IMR-90 (cell line): ENCODE measurements at regions not wholly inside any gene's neighbourhood (a gene's known extent, or its start where the extent isn't known, plus 50 kb on each side); places are given as distances from the start of the nearest gene placed in this dataset.

Experiments
- ATAC-seq: fragments of 200-7000 bp; cut with Tn5 transposase; 2 replicates; pipeline ENCODE4 v1.9.1; 2020; ENCODE audit warnings: low read depth, mild to moderate bottlenecking, moderate library complexity
- BruUV-seq: library from RNA; stranded (reverse); fragments of 400-500 nt; replicated peaks from 2 replicates; lab custom pipeline; 2021; lab: Mats Ljungman, UMichigan
- CTCF ChIA-PET: fragments of 300-600 bp; formaldehyde crosslinking; extraction: SDS; loops from one replicate; lab custom pipeline; 2021; ENCODE audit warnings: antibody characterized with exemption; lab: Yijun Ruan, JAX
- POLR2A ChIA-PET: fragments of 300-600 bp; sonication (Branson Sonifier 250); formaldehyde crosslinking; loops from one replicate; lab custom pipeline; 2022; ENCODE audit warnings: antibody characterized with exemption; ENCODE audit not compliant: unreplicated experiment; lab: Charles Lee
- DNase-seq: peaks from one replicate; pipeline ENCODE4 v3.0.0; 2013
- H2AFZ ChIP-seq: replicated peaks from 2 replicates; pipeline ENCODE3; 2013; ENCODE audit warnings: low read length, mild to moderate bottlenecking; ENCODE audit not compliant: poor library complexity
- H2AK5ac ChIP-seq: 2 replicates; pipeline ENCODE4 v1.6.1; 2013; ENCODE audit warnings: low read depth, low read length, inconsistent platforms
- H2AK9ac ChIP-seq: replicated peaks from 2 replicates; pipeline ENCODE3; 2013; ENCODE audit warnings: mild to moderate bottlenecking, low read depth, low read length, moderate library complexity; ENCODE audit not compliant: poor library complexity
- H2BK120ac ChIP-seq: 2 replicates; pipeline ENCODE4 v1.6.1; 2013; ENCODE audit warnings: low read depth, low read length, inconsistent platforms
- H2BK15ac ChIP-seq: 3 replicates; pipeline ENCODE4 v1.6.1; 2013; ENCODE audit warnings: low read depth, low read length, inconsistent platforms
- H2BK20ac ChIP-seq: 2 replicates; pipeline ENCODE4 v1.6.1; 2013; ENCODE audit warnings: low read depth, mild to moderate bottlenecking, inconsistent platforms, low read length, moderate library complexity
- H2BK5ac ChIP-seq: 2 replicates; pipeline ENCODE4 v1.6.1; 2013; ENCODE audit warnings: mild to moderate bottlenecking, low read depth, low read length, inconsistent platforms; ENCODE audit not compliant: poor library complexity, severe bottlenecking
- H3K14ac ChIP-seq: replicated peaks from 2 replicates; pipeline ENCODE4 v1.6.1; 2013; ENCODE audit warnings: low read depth, low read length, inconsistent platforms
- H3K18ac ChIP-seq: 2 replicates; pipeline ENCODE4 v1.6.1; 2013; ENCODE audit warnings: low read depth, low read length, control low read depth
- H3K23ac ChIP-seq: 2 replicates; pipeline ENCODE4 v1.6.1; 2013; ENCODE audit warnings: low read depth, low read length, inconsistent platforms
- H3K27ac ChIP-seq: 2 replicates; pipeline ENCODE4 v1.5.1; 2013; ENCODE audit warnings: mild to moderate bottlenecking, control low read depth, low read length; ENCODE audit not compliant: insufficient read depth
- H3K27me3 ChIP-seq: 2 replicates; pipeline ENCODE4 v1.6.1; 2013; ENCODE audit warnings: low read length; ENCODE audit not compliant: control insufficient read depth, insufficient read depth
- H3K36me3 ChIP-seq: 2 replicates; pipeline ENCODE4 v1.6.1; 2013; ENCODE audit warnings: low read length, mixed read lengths; ENCODE audit not compliant: control insufficient read depth, insufficient read depth
- H3K4ac ChIP-seq: 2 replicates; pipeline ENCODE4 v1.6.1; 2013; ENCODE audit warnings: low read depth, low read length, inconsistent platforms
- H3K4me1 ChIP-seq: 2 replicates; pipeline ENCODE4 v1.6.1; 2013; ENCODE audit warnings: low read length, mixed read lengths; ENCODE audit not compliant: control insufficient read depth, insufficient read depth
- H3K4me2 ChIP-seq: 2 replicates; pipeline ENCODE4 v1.6.1; 2013; ENCODE audit warnings: low read depth, mild to moderate bottlenecking, control low read depth, low read length, moderate library complexity
- H3K4me3 ChIP-seq: 2 replicates; pipeline ENCODE4 v1.5.1; 2013; ENCODE audit warnings: low read depth, mild to moderate bottlenecking, control low read depth, low read length, moderate library complexity; ENCODE audit not compliant: insufficient read depth
- H3K56ac ChIP-seq: 2 replicates; pipeline ENCODE4 v1.6.1; 2013; ENCODE audit warnings: low read length, inconsistent platforms; ENCODE audit not compliant: insufficient read depth; ENCODE audit errors: extremely low read depth
- H3K79me1 ChIP-seq, 2 experiments: 2 replicates each; pipeline ENCODE4 v1.6.1; 2013; ENCODE audit warnings: low read length in 2 of 2, inconsistent platforms in 1 of 2, low read depth in 1 of 2
- H3K9ac ChIP-seq: 2 replicates; pipeline ENCODE4 v1.6.1; 2013; ENCODE audit warnings: low read depth, low read length, control low read depth
- H3K9me1 ChIP-seq: 2 replicates; pipeline ENCODE4 v1.6.1; 2013; ENCODE audit warnings: low read length, inconsistent platforms; ENCODE audit not compliant: insufficient read depth
- H3K9me3 ChIP-seq: 2 replicates; pipeline ENCODE4 v1.6.1; 2013; ENCODE audit warnings: low read length; ENCODE audit not compliant: control insufficient read depth, insufficient read depth
- H4K20me1 ChIP-seq: 2 replicates; pipeline ENCODE4 v1.6.1; 2013; ENCODE audit warnings: low read length, inconsistent platforms; ENCODE audit not compliant: insufficient read depth
- H4K5ac ChIP-seq: 2 replicates; pipeline ENCODE4 v1.6.1; 2013; ENCODE audit warnings: mild to moderate bottlenecking, low read depth, low read length, control low read depth
- H4K8ac ChIP-seq, 2 experiments: 2 replicates each; pipeline ENCODE4 v1.6.1; 2013; ENCODE audit warnings: low read depth in 2 of 2, low read length in 2 of 2, control low read depth in 1 of 2, inconsistent platforms in 1 of 2
- H4K91ac ChIP-seq: 2 replicates; pipeline ENCODE4 v1.6.1; 2013; ENCODE audit warnings: low read depth, low read length, inconsistent platforms; ENCODE audit not compliant: insufficient read depth
- BHLHE40 ChIP-seq: fragments of 150-350 bp; IDR thresholded peaks from 2 replicates; pipeline ENCODE4 v1.6.1; 2016; ENCODE audit warnings: mild to moderate bottlenecking, low read depth, low read length
- CEBPB ChIP-seq: IDR thresholded peaks from 2 replicates; pipeline ENCODE4 v1.6.1; 2012; ENCODE audit warnings: low read depth, low read length, improper control_type of control experiment
- CHD1 ChIP-seq: IDR thresholded peaks from 2 replicates; pipeline ENCODE4 v1.6.1; 2012; ENCODE audit warnings: low read depth, low read length, improper control_type of control experiment
- FOS ChIP-seq: fragments of 150-350 bp; IDR thresholded peaks from 2 replicates; pipeline ENCODE4 v1.6.1; 2016; ENCODE audit warnings: low read depth, low read length
- MAFK ChIP-seq: IDR thresholded peaks from 2 replicates; pipeline ENCODE4 v1.6.1; 2012; ENCODE audit warnings: low read depth, low read length, improper control_type of control experiment
- MAZ ChIP-seq: IDR thresholded peaks from 2 replicates; pipeline ENCODE4 v1.6.1; 2012; ENCODE audit warnings: low read depth, mild to moderate bottlenecking, low read length, improper control_type of control experiment, moderate library complexity, borderline replicate concordance
- MXI1 ChIP-seq: IDR thresholded peaks from 2 replicates; pipeline ENCODE4 v1.6.1; 2012; ENCODE audit warnings: low read depth, mild to moderate bottlenecking, low read length, moderate library complexity, borderline replicate concordance
- NFE2L2 ChIP-seq: fragments of 150-350 bp; IDR thresholded peaks from 2 replicates; pipeline ENCODE4 v1.6.1; 2016; ENCODE audit warnings: low read depth, mild to moderate bottlenecking, low read length
- POLR2A ChIP-seq: IDR thresholded peaks from 2 replicates; pipeline ENCODE4 v1.6.1; 2012; ENCODE audit warnings: mild to moderate bottlenecking, low read depth, low read length
- RAD21 ChIP-seq: IDR thresholded peaks from 2 replicates; pipeline ENCODE4 v1.6.1; 2012; ENCODE audit warnings: low read length, improper control_type of control experiment
- RCOR1 ChIP-seq: IDR thresholded peaks from 2 replicates; pipeline ENCODE4 v1.6.1; 2012; ENCODE audit warnings: mild to moderate bottlenecking, low read length, improper control_type of control experiment; ENCODE audit not compliant: insufficient replicate concordance
- RFX5 ChIP-seq: IDR thresholded peaks from 2 replicates; pipeline ENCODE4 v1.8.0; 2012; ENCODE audit warnings: low read depth, mild to moderate bottlenecking, low read length, moderate library complexity
- SMC3 ChIP-seq: fragments of 150-350 bp; IDR thresholded peaks from 2 replicates; pipeline ENCODE4 v1.6.1; 2016; ENCODE audit warnings: low read depth, mild to moderate bottlenecking, antibody characterized with exemption, low read length, moderate library complexity
- WGBS, 2 experiments: methylation state at CpG; one replicate each; pipeline versions ENCODE4 v1.1.5 to v1.1.7; 2013; ENCODE audit warnings: missing lambda C conversion rate in 2 of 2; ENCODE audit not compliant: insufficient read length in 1 of 2; ENCODE audit errors: extremely low coverage in 2 of 2; 5-methylcytosine and 5-hydroxymethylcytosine counted together
- dilution Hi-C: fragments of 300-500 bp; cut with HindIII; formaldehyde crosslinking; loops from one replicate; pipeline ENCODE4 v1.14.3; 2018; ENCODE audit warnings: low sequenced_read_pairs; ENCODE audit not compliant: unreplicated experiment
- in situ Hi-C: fragments of 300-500 bp; cut with MboI; formaldehyde crosslinking; loops from 3 replicates; pipeline ENCODE4 v1.14.3; 2019; ENCODE audit warnings: low sequenced_read_pairs, inconsistent platforms, mixed read lengths
- intact Hi-C: fragments of 100-400 bp; cut with micrococcal nuclease; formaldehyde crosslinking; loops from 2 replicates; pipeline ENCODE4 v1.10.0; 2022
- TF ChIP-seq, protein P1 (sequence below): fragments of 150-350 bp; IDR thresholded peaks from 2 replicates; pipeline ENCODE4 v1.6.1; 2016; ENCODE audit warnings: low read depth, mild to moderate bottlenecking, low read length, moderate library complexity, borderline replicate concordance
- TF ChIP-seq, protein P2 (sequence below): fragments of 150-350 bp; IDR thresholded peaks from 2 replicates; pipeline ENCODE4 v1.6.1; 2017; ENCODE audit warnings: mild to moderate bottlenecking, antibody characterized with exemption, low read length, low read depth
- TF ChIP-seq, protein P3 (sequence below): conservative IDR thresholded peaks from 2 replicates; pipeline ENCODE4 v1.5.1; 2012; ENCODE audit warnings: mild to moderate bottlenecking, low read depth, low read length, improper control_type of control experiment

DNA sequence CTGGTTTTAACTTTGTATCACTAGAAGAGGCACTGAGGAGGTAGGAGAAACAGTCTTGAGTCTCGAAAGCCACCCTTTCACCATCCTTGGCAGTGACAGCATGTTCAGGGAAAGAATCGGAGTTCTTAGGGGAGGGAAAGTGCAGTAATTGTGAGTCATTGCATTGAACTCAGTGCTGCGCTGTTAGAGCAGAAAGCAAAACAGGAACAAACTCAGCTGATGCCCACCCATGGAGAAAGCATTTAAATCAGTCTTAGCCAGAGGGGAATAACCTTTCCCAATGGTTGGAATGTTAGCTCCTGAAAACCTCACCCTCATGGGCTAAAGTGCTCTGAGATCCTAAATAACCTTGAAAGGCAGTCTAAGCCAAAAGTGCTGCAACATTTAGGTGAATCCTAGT, 845.6 kb upstream of the CNTNAP5 start:
- no peak for TF ChIP-seq POLR2A
- TF ChIP-seq BHLHE40 = no peak
- no peak for TF ChIP-seq MXI1
- TF ChIP-seq, protein P1, sequence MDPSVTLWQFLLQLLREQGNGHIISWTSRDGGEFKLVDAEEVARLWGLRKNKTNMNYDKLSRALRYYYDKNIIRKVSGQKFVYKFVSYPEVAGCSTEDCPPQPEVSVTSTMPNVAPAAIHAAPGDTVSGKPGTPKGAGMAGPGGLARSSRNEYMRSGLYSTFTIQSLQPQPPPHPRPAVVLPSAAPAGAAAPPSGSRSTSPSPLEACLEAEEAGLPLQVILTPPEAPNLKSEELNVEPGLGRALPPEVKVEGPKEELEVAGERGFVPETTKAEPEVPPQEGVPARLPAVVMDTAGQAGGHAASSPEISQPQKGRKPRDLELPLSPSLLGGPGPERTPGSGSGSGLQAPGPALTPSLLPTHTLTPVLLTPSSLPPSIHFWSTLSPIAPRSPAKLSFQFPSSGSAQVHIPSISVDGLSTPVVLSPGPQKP = no peak
- TF ChIP-seq MAFK = no peak
- TF ChIP-seq CHD1 = no peak
- no peak for TF ChIP-seq RCOR1
- TF ChIP-seq MAZ = no peak
- TF ChIP-seq SMC3 = no peak
- TF ChIP-seq RAD21 = no peak
- TF ChIP-seq, protein P2, sequence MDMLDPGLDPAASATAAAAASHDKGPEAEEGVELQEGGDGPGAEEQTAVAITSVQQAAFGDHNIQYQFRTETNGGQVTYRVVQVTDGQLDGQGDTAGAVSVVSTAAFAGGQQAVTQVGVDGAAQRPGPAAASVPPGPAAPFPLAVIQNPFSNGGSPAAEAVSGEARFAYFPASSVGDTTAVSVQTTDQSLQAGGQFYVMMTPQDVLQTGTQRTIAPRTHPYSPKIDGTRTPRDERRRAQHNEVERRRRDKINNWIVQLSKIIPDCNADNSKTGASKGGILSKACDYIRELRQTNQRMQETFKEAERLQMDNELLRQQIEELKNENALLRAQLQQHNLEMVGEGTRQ = no peak
- TF ChIP-seq, protein P3, sequence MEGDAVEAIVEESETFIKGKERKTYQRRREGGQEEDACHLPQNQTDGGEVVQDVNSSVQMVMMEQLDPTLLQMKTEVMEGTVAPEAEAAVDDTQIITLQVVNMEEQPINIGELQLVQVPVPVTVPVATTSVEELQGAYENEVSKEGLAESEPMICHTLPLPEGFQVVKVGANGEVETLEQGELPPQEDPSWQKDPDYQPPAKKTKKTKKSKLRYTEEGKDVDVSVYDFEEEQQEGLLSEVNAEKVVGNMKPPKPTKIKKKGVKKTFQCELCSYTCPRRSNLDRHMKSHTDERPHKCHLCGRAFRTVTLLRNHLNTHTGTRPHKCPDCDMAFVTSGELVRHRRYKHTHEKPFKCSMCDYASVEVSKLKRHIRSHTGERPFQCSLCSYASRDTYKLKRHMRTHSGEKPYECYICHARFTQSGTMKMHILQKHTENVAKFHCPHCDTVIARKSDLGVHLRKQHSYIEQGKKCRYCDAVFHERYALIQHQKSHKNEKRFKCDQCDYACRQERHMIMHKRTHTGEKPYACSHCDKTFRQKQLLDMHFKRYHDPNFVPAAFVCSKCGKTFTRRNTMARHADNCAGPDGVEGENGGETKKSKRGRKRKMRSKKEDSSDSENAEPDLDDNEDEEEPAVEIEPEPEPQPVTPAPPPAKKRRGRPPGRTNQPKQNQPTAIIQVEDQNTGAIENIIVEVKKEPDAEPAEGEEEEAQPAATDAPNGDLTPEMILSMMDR = no peak
- no peak for TF ChIP-seq NFE2L2
- TF ChIP-seq CEBPB = no peak
- no peak for TF ChIP-seq FOS
- TF ChIP-seq RFX5 = no peak
- intact Hi-C loops = no loop called here
- Histone ChIP-seq H2AFZ (no peak overlapping the region), H2BK20ac (no peak overlapping the region), H3K56ac (no peak overlapping the region), H3K18ac (no peak overlapping the region), H3K9me1 (no peaks in the 10 kb centered on the region), H4K8ac (no peak overlapping the region), H4K91ac (no peak overlapping the region), H4K20me1 (no peaks in the 10 kb centered on the region), H3K23ac (no peak overlapping the region), H3K36me3 (no peaks in the 10 kb centered on the region), H3K14ac (no peak overlapping the region), H3K4me1 (no peaks in the 10 kb centered on the region), H3K4me2 (no peak overlapping the region), H2BK120ac (no peak overlapping the region), H2AK5ac (no peak overlapping the region), H3K4me3 (no peak overlapping the region), H2BK15ac (no peak overlapping the region), H2BK5ac (no peak overlapping the region), H3K27ac (no peak overlapping the region), H3K4ac (no peak overlapping the region), H3K9me3 (peaks cover 4% of the 10 kb centered on the region; the same call in 1 of the 2 replicates), H3K27me3 (no peaks in the 10 kb centered on the region), H3K9ac (no peak overlapping the region), H3K79me1 (no peaks in the 10 kb centered on the region), H4K5ac (no peak overlapping the region), H2AK9ac (no peak overlapping the region)
- BruUV-seq = no TSS peak
- ChIA-PET POLR2A (no interaction called here), CTCF (interaction anchor here (0.7 kb wide), 1 partner anchor 469 kb away, joined by 3 read pairs; no protein-coding TSS in a partner anchor)
- in situ Hi-C loops = no loop called here
- 80% methylated on average over 1 of the region's 3 CpGs; no CpG with 5 or more reads in 1 of the 2 experiments for WGBS, 2 experiments
- DNase-seq = no peak
- no peak for ATAC-seq
- dilution Hi-C loops = no loop called here
